H1 (cell line): ENCODE measurements at regions not wholly inside any gene's neighbourhood (a gene's known extent, or its start where the extent isn't known, plus 50 kb on each side); places are given as distances from the start of the nearest gene placed in this dataset.

Experiments
- CTCF ChIA-PET: fragments of 300-600 bp; sonication (Branson Sonifier 250); formaldehyde crosslinking; loops from one replicate; lab custom pipeline; 2021; ENCODE audit not compliant: partially characterized antibody; lab: Charles Lee
- POLR2A ChIA-PET: fragments of 300-600 bp; sonication (Branson Sonifier 250); formaldehyde crosslinking; loops from one replicate; lab custom pipeline; 2021; ENCODE audit warnings: inconsistent platforms; ENCODE audit not compliant: partially characterized antibody; lab: Charles Lee
- DNase-seq, 2 experiments: peaks; one replicate each; pipeline versions ENCODE4 v3.0.0 to v3.0.0-alpha.2; 2010 to 2022; ENCODE audit warnings: low spot score in 2 of 2, low read depth in 1 of 2, mixed read lengths in 1 of 2
- FAIRE-seq: peaks from 2 replicates; lab custom pipeline; 2011; peaks lifted over from hg19 to GRCh38; lab: Jason Lieb, UNC
- H2AFZ ChIP-seq: 2 replicates; pipeline ENCODE4 v1.8.1; 2012; ENCODE audit warnings: low read length, inconsistent platforms
- H2AK5ac ChIP-seq: 2 replicates; pipeline ENCODE4 v1.6.1; 2013; ENCODE audit warnings: low read depth, low read length
- H2BK120ac ChIP-seq: replicated peaks from 2 replicates; pipeline ENCODE3; 2013; ENCODE audit warnings: low read depth, low read length, inconsistent platforms
- H2BK12ac ChIP-seq: 2 replicates; pipeline ENCODE4 v1.6.1; 2013; ENCODE audit warnings: low read depth, low read length
- H2BK15ac ChIP-seq: 2 replicates; pipeline ENCODE4 v1.6.1; 2013; ENCODE audit warnings: low read length
- H2BK20ac ChIP-seq: 2 replicates; pipeline ENCODE4 v1.6.1; 2013; ENCODE audit warnings: low read length
- H2BK5ac ChIP-seq: 2 replicates; pipeline ENCODE4 v1.6.1; 2013; ENCODE audit warnings: low read depth, low read length
- H3K14ac ChIP-seq: 2 replicates; pipeline ENCODE4 v1.6.1; 2013; ENCODE audit warnings: inconsistent platforms; ENCODE audit not compliant: insufficient read length
- H3K18ac ChIP-seq: 2 replicates; pipeline ENCODE4 v1.6.1; 2013; ENCODE audit warnings: low read length; ENCODE audit errors: extremely low read depth
- H3K23ac ChIP-seq: 2 replicates; pipeline ENCODE4 v1.6.1; 2013; ENCODE audit warnings: inconsistent platforms; ENCODE audit not compliant: insufficient read length
- H3K23me2 ChIP-seq: 2 replicates; pipeline ENCODE4 v1.6.1; 2013; ENCODE audit warnings: low read depth, low read length
- H3K27ac ChIP-seq: 2 replicates; pipeline ENCODE4 v1.6.1; 2011; ENCODE audit warnings: low read depth, low read length, inconsistent platforms
- H3K27me3 ChIP-seq, 4 experiments: replicated peaks in 1 of 4; 1 replicate in 1 of 4; 2 replicates in 3 of 4; pipeline versions ENCODE4 v1.6.1 to v1.8.1; 2011 to 2013; ENCODE audit warnings: low read length in 3 of 4, mild to moderate bottlenecking in 3 of 4, inconsistent platforms in 2 of 4, mixed read lengths in 2 of 4, moderate library complexity in 1 of 4; ENCODE audit not compliant: control insufficient read depth in 3 of 4, insufficient read depth in 3 of 4; ENCODE audit errors: extremely low read depth in 1 of 4
- H3K36me3 ChIP-seq, 4 experiments: 2 replicates each; pipeline versions ENCODE4 v1.6.1 to v1.8.1; 2011 to 2013; ENCODE audit warnings: mild to moderate bottlenecking in 4 of 4, low read length in 3 of 4, moderate library complexity in 2 of 4, control low read depth in 1 of 4, inconsistent platforms in 1 of 4; ENCODE audit not compliant: insufficient read depth in 4 of 4, control insufficient read depth in 2 of 4
- H3K4ac ChIP-seq: replicated peaks from 2 replicates; pipeline ENCODE3; 2013; ENCODE audit warnings: low read length, low read depth, mixed read lengths, inconsistent platforms; ENCODE audit not compliant: insufficient read length
- H3K4me1 ChIP-seq, 4 experiments: replicated peaks in 1 of 4; 1 replicate in 1 of 4; 2 replicates in 3 of 4; pipeline versions ENCODE4 v1.6.1 to v1.8.1; 2011 to 2013; ENCODE audit warnings: low read length in 3 of 4, inconsistent platforms in 2 of 4, mixed read lengths in 1 of 4; ENCODE audit not compliant: insufficient read depth in 4 of 4, control insufficient read depth in 3 of 4
- H3K4me2 ChIP-seq, 2 experiments: 2 replicates each; pipeline versions ENCODE4 v1.6.1 to v1.8.1; 2011 to 2013; ENCODE audit warnings: low read depth in 2 of 2, low read length in 2 of 2, control low read depth in 1 of 2, inconsistent platforms in 1 of 2, mild to moderate bottlenecking in 1 of 2; ENCODE audit not compliant: insufficient read depth in 1 of 2
- H3K4me3 ChIP-seq, 4 experiments: fragments of 200-600, 300-600 bp in 1 of 4; sonication (generic), shearing (Covaris generic), sonication (Bioruptor Twin) in 1 of 4; 2 replicates each; pipeline versions ENCODE4 v1.5.1 to v1.8.1; 2011 to 2016; ENCODE audit warnings: low read length in 4 of 4, low read depth in 3 of 4, control low read depth in 2 of 4, inconsistent platforms in 2 of 4, mild to moderate bottlenecking in 2 of 4, mixed read lengths in 1 of 4, moderate library complexity in 1 of 4; ENCODE audit not compliant: insufficient read depth in 2 of 4; ENCODE audit errors: extremely low read depth in 1 of 4
- H3K56ac ChIP-seq: replicated peaks from 2 replicates; pipeline ENCODE3; 2013; ENCODE audit warnings: low read depth, mild to moderate bottlenecking, mixed read lengths, low read length, inconsistent platforms; ENCODE audit not compliant: insufficient read length
- H3K79me1 ChIP-seq: 2 replicates; pipeline ENCODE4 v1.6.1; 2013; ENCODE audit warnings: low read depth, low read length, control low read depth
- H3K79me2 ChIP-seq, 2 experiments: 2 replicates each; pipeline versions ENCODE4 v1.6.1 to v1.8.1; 2012 to 2013; ENCODE audit warnings: low read length in 2 of 2, mild to moderate bottlenecking in 2 of 2, inconsistent platforms in 1 of 2; ENCODE audit not compliant: insufficient read depth in 2 of 2, control insufficient read depth in 1 of 2
- H3K9ac ChIP-seq, 4 experiments: replicated peaks in 1 of 4; 1 replicate in 1 of 4; 2 replicates in 3 of 4; pipeline versions ENCODE4 v1.6.1 to v1.8.1; 2011 to 2013; ENCODE audit warnings: low read depth in 3 of 4, low read length in 3 of 4, control low read depth in 2 of 4, mild to moderate bottlenecking in 2 of 4, moderate library complexity in 2 of 4, inconsistent platforms in 1 of 4; ENCODE audit errors: extremely low read depth in 1 of 4
- H3K9me3 ChIP-seq, 2 experiments: 2 replicates each; pipeline versions ENCODE4 v1.6.1 to v1.8.1; 2012 to 2013; ENCODE audit warnings: mild to moderate bottlenecking in 2 of 2, moderate library complexity in 2 of 2, control low read depth in 1 of 2, inconsistent platforms in 1 of 2, low read depth in 1 of 2, low read length in 1 of 2, mixed read lengths in 1 of 2; ENCODE audit not compliant: insufficient read depth in 2 of 2
- H4K20me1 ChIP-seq, 2 experiments: replicated peaks in 1 of 2; 2 replicates each; pipeline versions ENCODE3 to v1.8.1; 2011 to 2013; ENCODE audit warnings: inconsistent platforms in 2 of 2, low read length in 2 of 2, mild to moderate bottlenecking in 1 of 2; ENCODE audit not compliant: insufficient read depth in 2 of 2, control insufficient read depth in 1 of 2
- H4K5ac ChIP-seq: 2 replicates; pipeline ENCODE4 v1.6.1; 2013; ENCODE audit warnings: low read length, low read depth, mixed read lengths, inconsistent platforms; ENCODE audit not compliant: insufficient read length
- H4K8ac ChIP-seq: 2 replicates; pipeline ENCODE4 v1.8.0; 2013; ENCODE audit warnings: mild to moderate bottlenecking, moderate library complexity, low read length, inconsistent platforms; ENCODE audit not compliant: insufficient read depth; ENCODE audit errors: extremely low read depth
- H4K91ac ChIP-seq: replicated peaks from 2 replicates; pipeline ENCODE3; 2013; ENCODE audit warnings: low read length, mixed read lengths, inconsistent platforms; ENCODE audit not compliant: insufficient read length
- RBBP5 ChIP-seq: IDR thresholded peaks from 2 replicates; pipeline ENCODE4 v1.7.1; 2012; ENCODE audit warnings: low read depth, mild to moderate bottlenecking, inconsistent platforms, low read length, moderate library complexity, borderline replicate concordance
- WGBS, 2 experiments: shearing (Covaris generic) in 1 of 2; methylation state at CpG; one replicate each; pipeline versions ENCODE4 v1.1.6 to v1.1.7; 2013 to 2015; ENCODE audit warnings: low lambda C conversion rate in 2 of 2, mixed read lengths in 2 of 2, inconsistent platforms in 1 of 2, low coverage in 1 of 2, missing lambda C conversion rate in 1 of 2; ENCODE audit not compliant: insufficient replicate concordance in 2 of 2, insufficient coverage in 1 of 2, insufficient read length in 1 of 2; ENCODE audit errors: extremely low coverage in 1 of 2, missing lambda C conversion rate in 1 of 2; 5-methylcytosine and 5-hydroxymethylcytosine counted together

- H2BK20ac ChIP-seq: no peak overlapping the region
- peaks cover 2 to 7% (median 4%) of the 10 kb centered on the region in 4 experiments; a peak in 5 of 7 replicates for H3K4me1 ChIP-seq
- H2AK5ac ChIP-seq: no peak overlapping the region
- no peak overlapping the region for H3K9ac ChIP-seq
- no peaks in the 10 kb centered on the region for H4K20me1 ChIP-seq
- H3K79me2 ChIP-seq: no peaks in the 10 kb centered on the region
- no peak overlapping the region for H3K56ac ChIP-seq
- no peak overlapping the region for H4K8ac ChIP-seq
- no peak overlapping the region for H3K4ac ChIP-seq
- no peak overlapping the region for H3K14ac ChIP-seq
- no peak overlapping the region for H2BK15ac ChIP-seq
- no peak overlapping the region for H2AFZ ChIP-seq
- ChIA-PET CTCF (interaction anchor here (0.9 to 1.5 kb wide), 2 partner anchors 144 to 303 kb away, joined by 3 to 4 read pairs; partner anchors contain the start of gene TFAP2A), POLR2A (no interaction called here)
- no peak overlapping the region for H3K4me3 ChIP-seq
- H4K91ac ChIP-seq: no peak overlapping the region
- FAIRE-seq (no peak), DNase-seq (no peak)
- no peaks in the 10 kb centered on the region for H3K9me3 ChIP-seq
- H3K4me2 ChIP-seq: no peak overlapping the region; a peak in 1 of 4 replicates
- WGBS, 2 experiments: 89% methylated on average over 6 of the region's 7 CpGs; no CpG with 5 or more reads in 1 of the 2 experiments
- no peaks in the 10 kb centered on the region for H3K79me1 ChIP-seq
- no peak overlapping the region for H2BK5ac ChIP-seq
- H3K18ac ChIP-seq: no peak overlapping the region
- no peak overlapping the region for H4K5ac ChIP-seq
- H3K27me3 ChIP-seq: peaks cover 0 to 7% (median 0%) of the 10 kb centered on the region in 4 experiments; a peak in 2 of 7 replicates
- H3K27ac ChIP-seq: no peak overlapping the region
- no peak for TF ChIP-seq RBBP5
- H3K36me3 ChIP-seq: no peaks in the 10 kb centered on the region
- no peak overlapping the region for H2BK120ac ChIP-seq
- no peak overlapping the region for H2BK12ac ChIP-seq
- peaks cover 4% of the 10 kb centered on the region for H3K23me2 ChIP-seq
- H3K23ac ChIP-seq: no peak overlapping the region
Measured at GRCh38 chr6:10111975-10112374, 302.9 kb downstream of the TFAP2A start.
